ENCODE measurements at regions not wholly inside any gene's neighbourhood (a gene's known extent, or its start where the extent isn't known, plus 50 kb on each side); places are given as distances from the start of the nearest gene placed in this dataset.

- no peak for DNase-seq (ENCODE audit: extremely low read depth, low read depth)
- no peak overlapping the region for H3K4me3 ChIP-seq (replicated peaks; ENCODE audit: low read depth, low read length)
- no peak for TF ChIP-seq CTCF (IDR thresholded peaks at IDR 0.05; ENCODE audit: low read depth, low read length, missing control alignments)
Measured at GRCh38 chr1:14292520-14292919, 306.0 kb upstream of the KAZN start.

DNA sequence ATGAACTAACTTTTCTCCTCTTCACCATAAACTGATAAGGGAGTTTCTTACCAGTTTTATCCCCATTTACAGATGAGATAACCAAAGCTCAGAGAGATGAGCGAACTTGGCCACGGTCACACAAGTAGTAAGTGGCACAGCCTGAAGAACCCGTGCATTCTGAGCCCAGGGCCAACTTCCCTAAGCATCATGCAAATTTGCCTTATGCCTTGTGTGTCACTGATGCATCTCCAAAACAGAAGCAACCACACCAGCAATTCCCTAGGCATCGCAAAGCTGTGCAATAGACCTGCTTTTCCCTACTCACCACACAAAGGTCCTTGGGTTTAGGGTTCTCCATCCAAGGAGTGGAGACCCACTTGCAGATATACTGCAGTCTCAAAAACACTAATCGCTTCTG is 304.5 kb upstream of the KAZN start:
- DNase-seq (ENCODE audit: extremely low read depth, low read depth) = no peak
- no peak overlapping the region for H3K4me3 ChIP-seq (replicated peaks; ENCODE audit: low read depth, low read length)
- TF ChIP-seq CTCF (IDR thresholded peaks at IDR 0.05; ENCODE audit: low read depth, low read length, missing control alignments) = no peak

DNA sequence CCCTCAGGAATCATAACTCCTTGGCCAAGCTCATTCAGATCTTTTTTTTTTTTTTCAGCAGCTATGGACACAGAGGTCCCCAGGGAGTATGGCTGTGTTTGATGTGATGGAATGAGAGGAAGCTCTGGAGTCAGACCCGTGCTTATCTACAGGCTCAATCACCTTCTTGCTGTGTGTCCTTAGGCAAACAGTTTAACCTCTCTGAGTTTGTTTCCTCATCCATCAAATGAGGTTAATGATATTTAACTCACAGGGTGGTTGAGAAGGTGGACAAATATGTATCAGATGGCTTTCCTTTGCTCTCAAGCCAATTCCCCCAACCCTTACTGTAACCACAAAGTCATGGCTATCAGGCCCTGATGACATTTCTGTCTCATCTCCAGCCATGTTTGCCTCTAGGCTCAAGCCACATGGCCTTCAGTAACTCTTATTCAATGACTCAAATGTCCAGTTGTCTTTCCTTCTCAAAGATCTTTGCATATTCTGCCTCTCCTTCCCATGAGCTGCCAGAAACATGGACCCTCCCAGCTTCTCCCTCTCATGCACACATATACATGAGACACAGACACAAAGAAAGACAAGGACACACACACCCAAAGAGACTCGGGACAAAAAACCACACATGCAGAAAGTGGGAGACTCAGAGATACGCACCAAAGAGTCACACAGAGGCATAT is 303.5 kb upstream of the KAZN start:
- no peak for DNase-seq (ENCODE audit: extremely low read depth, low read depth)
- TF ChIP-seq CTCF (IDR thresholded peaks at IDR 0.05; ENCODE audit: low read depth, low read length, missing control alignments) = no peak
- no peak overlapping the region for H3K4me3 ChIP-seq (replicated peaks; ENCODE audit: low read depth, low read length)

GRCh38 chr1:14296795-14297194 is 301.7 kb upstream of the KAZN start:
- no peak overlapping the region for H3K4me3 ChIP-seq (replicated peaks; ENCODE audit: low read depth, low read length)
- no peak for TF ChIP-seq CTCF (IDR thresholded peaks at IDR 0.05; ENCODE audit: low read depth, low read length, missing control alignments)
- DNase-seq (ENCODE audit: extremely low read depth, low read depth) = no peak

- DNase-seq (ENCODE audit: extremely low read depth, low read depth) = no peak
- TF ChIP-seq CTCF (IDR thresholded peaks at IDR 0.05; ENCODE audit: low read depth, low read length, missing control alignments) = no peak
- H3K4me3 ChIP-seq (replicated peaks; ENCODE audit: low read depth, low read length) = no peak overlapping the region
Measured at GRCh38 chr1:14297356-14297755, 301.1 kb upstream of the KAZN start.

DNA sequence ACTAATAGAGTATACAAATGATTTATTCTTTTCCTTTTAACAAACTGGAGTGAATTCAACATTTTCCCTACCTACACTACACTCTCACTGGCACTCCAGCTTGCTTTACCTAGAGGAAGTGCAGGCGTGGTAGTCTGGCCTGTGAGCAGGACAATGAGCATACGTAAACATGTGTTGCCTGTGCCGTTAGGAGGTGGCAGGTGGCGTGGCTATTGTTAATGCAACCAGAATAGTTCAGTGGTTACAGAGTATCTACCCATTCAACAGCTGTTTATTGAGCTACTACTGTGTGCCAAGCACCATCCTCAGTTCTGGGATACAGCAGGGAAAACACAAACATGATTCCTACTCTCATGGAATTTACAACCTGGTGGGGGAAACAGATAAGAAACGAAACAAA is 299.7 kb upstream of the KAZN start:
- H3K4me3 ChIP-seq (replicated peaks; ENCODE audit: low read depth, low read length) = no peak overlapping the region
- no peak for TF ChIP-seq CTCF (IDR thresholded peaks at IDR 0.05; ENCODE audit: low read depth, low read length, missing control alignments)
- no peak for DNase-seq (ENCODE audit: extremely low read depth, low read depth)
